HG03196 (cell line): ENCODE measurements at regions not wholly inside any gene's neighbourhood (a gene's known extent, or its start where the extent isn't known, plus 50 kb on each side); places are given as distances from the start of the nearest gene placed in this dataset.
A peak's percentile ranks its signal among the peaks of the same experiment; 100 is the strongest.

Experiments
- ATAC-seq: cut with Tn5 transposase; IDR thresholded peaks from one replicate; pipeline ENCODE4 v1.9.1; 2021; ENCODE audit not compliant: unreplicated experiment

GRCh38 chr7:25893436-25893835 lies 258.6 kb upstream of the NFE2L3 start:
- ATAC-seq = no peak

- peak; percentile 43 for ATAC-seq
Measured at GRCh38 chr7:25894002-25894901, 257.7 kb upstream of the NFE2L3 start.

- peak; percentile 70 for ATAC-seq
Measured at GRCh38 chr7:25894902-25895791, 256.9 kb upstream of the NFE2L3 start.

GRCh38 chr7:25895792-25896171 lies 256.2 kb upstream of the NFE2L3 start:
- no peak for ATAC-seq

- no peak for ATAC-seq
Measured at GRCh38 chr7:25897261-25897782, 254.7 kb upstream of the NFE2L3 start.

GRCh38 chr7:25900245-25900644 lies 251.8 kb upstream of the NFE2L3 start:
- no peak for ATAC-seq

- ATAC-seq = no peak
Measured at GRCh38 chr7:25900877-25901276, 251.1 kb upstream of the NFE2L3 start.

GRCh38 chr7:25901658-25902057 lies 250.3 kb upstream of the NFE2L3 start:
- ATAC-seq = no peak

GRCh38 chr7:25906003-25906402 lies 246.0 kb upstream of the NFE2L3 start:
- no peak for ATAC-seq

GRCh38 chr7:25906760-25907159 lies 245.2 kb upstream of the NFE2L3 start:
- ATAC-seq = no peak

- no peak for ATAC-seq
Measured at GRCh38 chr7:25907214-25907613, 244.8 kb upstream of the NFE2L3 start.

- no peak for ATAC-seq
Measured at GRCh38 chr7:25907731-25908130, 244.3 kb upstream of the NFE2L3 start.

GRCh38 chr7:25908154-25908949 lies 243.6 kb upstream of the NFE2L3 start:
- no peak for ATAC-seq

- ATAC-seq = no peak
Measured at GRCh38 chr7:25911738-25912607, 240.0 kb upstream of the NFE2L3 start.

GRCh38 chr7:25913598-25914224 lies 238.3 kb upstream of the NFE2L3 start:
- no peak for ATAC-seq

GRCh38 chr7:25918731-25919130 lies 233.3 kb upstream of the NFE2L3 start:
- no peak for ATAC-seq

- ATAC-seq = no peak
Measured at GRCh38 chr7:25922296-25922695, 229.7 kb upstream of the NFE2L3 start.

- no peak for ATAC-seq
Measured at GRCh38 chr7:25923741-25924460, 228.1 kb upstream of the NFE2L3 start.

GRCh38 chr7:25926009-25926408 lies 226.0 kb upstream of the NFE2L3 start:
- ATAC-seq = no peak
